Mucosa of stomach (tissue), 1 donor: ENCODE measurements at regions not wholly inside any gene's neighbourhood (a gene's known extent, or its start where the extent isn't known, plus 50 kb on each side); places are given as distances from the start of the nearest gene placed in this dataset.

Experiments
- H3K27me3 ChIP-seq: one replicate; pipeline ENCODE4 v1.7.0; 2013; ENCODE audit warnings: mild to moderate bottlenecking, low read length; ENCODE audit not compliant: control insufficient read depth, insufficient read depth
- H3K36me3 ChIP-seq: one replicate; pipeline ENCODE4 v1.7.0; 2013; ENCODE audit warnings: low read length; ENCODE audit not compliant: control insufficient read depth, insufficient read depth
- H3K4me1 ChIP-seq: one replicate; pipeline ENCODE4 v1.7.0; 2013; ENCODE audit warnings: mild to moderate bottlenecking, low read length; ENCODE audit not compliant: control insufficient read depth, insufficient read depth
- H3K4me3 ChIP-seq: one replicate; pipeline ENCODE4 v1.7.0; 2013; ENCODE audit warnings: low read length
- H3K9ac ChIP-seq: one replicate; pipeline ENCODE4 v1.7.0; 2013; ENCODE audit warnings: mild to moderate bottlenecking, low read length, moderate library complexity
- H3K9me3 ChIP-seq: one replicate; pipeline ENCODE4 v1.7.0; 2013; ENCODE audit warnings: mild to moderate bottlenecking, low read length, moderate library complexity; ENCODE audit not compliant: control insufficient read depth
- donor health status: Pancreatic carcinoma.

- H3K9ac ChIP-seq: no peak overlapping the region
- H3K4me1 ChIP-seq: peaks cover 11% of the 10 kb centered on the region
These were observed 99.6 kb upstream of the UPP2 start for GRCh38 chr2:158002079-158002478.

GRCh38 chr2:157996799-157997198 is 104.9 kb upstream of the UPP2 start:
- H3K36me3 ChIP-seq: no peaks in the 10 kb centered on the region
- no peak overlapping the region for H3K9ac ChIP-seq
- no peak overlapping the region for H3K4me3 ChIP-seq
- no peaks in the 10 kb centered on the region for H3K9me3 ChIP-seq
- H3K27me3 ChIP-seq: no peaks in the 10 kb centered on the region
- H3K4me1 ChIP-seq: no peaks in the 10 kb centered on the region

More at GRCh38 chr2:158002079-158002478, 99.6 kb upstream of the UPP2 start:
- Histone ChIP-seq H3K9me3 (no peaks in the 10 kb centered on the region), H3K36me3 (no peaks in the 10 kb centered on the region), H3K27me3 (no peaks in the 10 kb centered on the region), H3K4me3 (no peak overlapping the region)

- no peaks in the 10 kb centered on the region for H3K27me3 ChIP-seq
- H3K9me3 ChIP-seq: no peaks in the 10 kb centered on the region
- no peak overlapping the region for H3K9ac ChIP-seq
- no peak overlapping the region for H3K4me3 ChIP-seq
- no peaks in the 10 kb centered on the region for H3K36me3 ChIP-seq
- H3K4me1 ChIP-seq: no peaks in the 10 kb centered on the region
These were observed 106.6 kb upstream of the UPP2 start for GRCh38 chr2:157995117-157995516.

DNA sequence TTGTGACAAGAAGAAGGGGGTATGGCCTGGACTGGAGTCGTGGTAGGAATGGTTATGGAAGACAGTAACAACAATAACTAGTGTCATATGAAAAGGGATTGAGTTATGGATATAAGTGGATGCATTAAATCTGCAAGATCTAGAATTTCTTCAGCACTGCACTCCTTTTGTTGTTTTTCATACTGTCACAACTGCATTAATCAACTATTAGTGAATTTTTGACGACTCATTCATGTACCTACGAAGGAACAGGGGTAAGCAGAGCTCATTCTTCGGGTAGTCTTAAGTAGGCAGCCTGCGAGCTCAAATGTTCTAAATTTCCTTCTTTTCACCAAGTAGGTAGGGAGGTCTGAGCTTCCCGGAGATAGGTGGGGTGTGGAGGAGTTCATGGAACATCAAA is 109.7 kb upstream of the UPP2 start:
- Histone ChIP-seq H3K9me3 (no peaks in the 10 kb centered on the region), H3K4me3 (no peak overlapping the region), H3K36me3 (no peaks in the 10 kb centered on the region), H3K27me3 (no peaks in the 10 kb centered on the region), H3K9ac (no peak overlapping the region), H3K4me1 (no peaks in the 10 kb centered on the region)

GRCh38 chr2:157990173-157990572 is 111.5 kb upstream of the UPP2 start:
- Histone ChIP-seq H3K9ac (no peak overlapping the region), H3K36me3 (no peaks in the 10 kb centered on the region), H3K4me3 (no peak overlapping the region)

DNA sequence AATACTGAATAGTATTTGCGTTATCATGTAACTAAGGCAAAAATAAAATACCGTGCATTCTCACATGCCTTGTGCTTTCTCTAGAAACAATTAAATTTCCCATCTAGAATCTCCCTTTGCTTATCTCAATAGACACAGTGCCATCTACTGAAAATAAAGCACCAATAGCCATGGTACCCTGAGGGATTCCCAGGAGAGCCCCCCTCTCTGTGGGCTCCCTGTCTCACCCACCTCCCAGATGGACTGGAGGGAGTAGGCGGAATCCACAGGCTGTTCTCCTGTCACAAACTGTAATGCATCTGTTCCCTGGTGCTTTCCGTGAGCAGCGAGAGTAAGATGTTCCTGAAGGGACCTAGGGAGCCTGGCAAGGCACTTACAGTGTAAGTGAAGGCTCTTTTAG is 112.4 kb upstream of the UPP2 start:
- no peaks in the 10 kb centered on the region for H3K27me3 ChIP-seq
- H3K9ac ChIP-seq: no peak overlapping the region
- H3K9me3 ChIP-seq: no peaks in the 10 kb centered on the region
- no peak overlapping the region for H3K4me3 ChIP-seq
- no peaks in the 10 kb centered on the region for H3K36me3 ChIP-seq
- H3K4me1 ChIP-seq: peaks cover 8% of the 10 kb centered on the region

More at GRCh38 chr2:157990173-157990572, 111.5 kb upstream of the UPP2 start:
- no peaks in the 10 kb centered on the region for H3K9me3 ChIP-seq
- H3K4me1 ChIP-seq: peaks cover 4% of the 10 kb centered on the region
- H3K27me3 ChIP-seq: no peaks in the 10 kb centered on the region

DNA sequence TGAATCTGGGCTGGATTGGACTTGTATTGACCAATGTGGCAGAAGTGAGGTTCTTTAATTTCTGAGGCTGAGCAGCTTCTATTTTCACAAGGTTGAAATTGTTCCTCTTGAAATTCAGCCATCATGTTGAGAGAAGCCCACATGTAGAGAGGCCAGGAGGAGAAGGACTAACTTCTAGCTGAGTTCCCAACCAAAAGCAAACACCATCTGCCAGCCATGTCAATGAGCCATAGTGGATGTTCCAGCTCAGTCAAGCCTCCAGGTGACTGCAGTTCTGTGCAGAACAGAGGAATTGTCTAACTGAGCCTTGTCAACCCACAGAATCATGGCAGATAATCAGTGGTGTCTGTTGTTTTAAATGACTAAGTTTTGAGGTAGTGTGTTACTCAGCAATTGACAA is 110.6 kb upstream of the ACVR1 start:
- peaks cover 8% of the 10 kb centered on the region for H3K4me1 ChIP-seq
- H3K27me3 ChIP-seq: no peaks in the 10 kb centered on the region
- H3K36me3 ChIP-seq: no peaks in the 10 kb centered on the region
- no peak overlapping the region for H3K4me3 ChIP-seq
- H3K9me3 ChIP-seq: no peaks in the 10 kb centered on the region
- H3K9ac ChIP-seq: no peak overlapping the region

DNA sequence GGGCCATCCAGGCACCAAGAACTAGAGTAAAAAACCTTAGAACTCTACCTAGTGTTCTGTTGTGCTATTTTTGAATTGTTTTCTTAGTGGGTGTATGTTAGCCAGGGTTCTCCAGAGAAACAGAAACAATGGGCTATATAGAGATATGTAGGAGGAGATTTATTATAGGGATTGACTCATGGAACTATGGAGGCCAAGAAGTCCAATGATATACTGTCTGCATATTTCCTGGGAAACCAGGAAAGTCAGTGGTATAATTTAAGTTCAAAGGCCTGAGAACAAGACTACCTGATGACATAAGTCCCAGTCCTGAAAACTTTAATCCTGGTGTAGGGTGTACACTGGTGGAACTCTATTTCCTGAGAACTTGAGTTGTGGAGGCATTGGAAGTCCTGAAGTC is 108.7 kb upstream of the ACVR1 start:
- Histone ChIP-seq H3K36me3 (no peaks in the 10 kb centered on the region), H3K9me3 (peaks cover 4% of the 10 kb centered on the region), H3K4me1 (peaks cover 8% of the 10 kb centered on the region), H3K9ac (no peak overlapping the region), H3K27me3 (no peaks in the 10 kb centered on the region), H3K4me3 (no peak overlapping the region)

- peaks cover 2% of the 10 kb centered on the region for H3K4me1 ChIP-seq
- no peak overlapping the region for H3K4me3 ChIP-seq
- peaks cover 4% of the 10 kb centered on the region for H3K9me3 ChIP-seq
- H3K9ac ChIP-seq: no peak overlapping the region
- no peaks in the 10 kb centered on the region for H3K27me3 ChIP-seq
- H3K36me3 ChIP-seq: no peaks in the 10 kb centered on the region
These were observed 103.9 kb upstream of the ACVR1 start for GRCh38 chr2:157980020-157980419.

DNA sequence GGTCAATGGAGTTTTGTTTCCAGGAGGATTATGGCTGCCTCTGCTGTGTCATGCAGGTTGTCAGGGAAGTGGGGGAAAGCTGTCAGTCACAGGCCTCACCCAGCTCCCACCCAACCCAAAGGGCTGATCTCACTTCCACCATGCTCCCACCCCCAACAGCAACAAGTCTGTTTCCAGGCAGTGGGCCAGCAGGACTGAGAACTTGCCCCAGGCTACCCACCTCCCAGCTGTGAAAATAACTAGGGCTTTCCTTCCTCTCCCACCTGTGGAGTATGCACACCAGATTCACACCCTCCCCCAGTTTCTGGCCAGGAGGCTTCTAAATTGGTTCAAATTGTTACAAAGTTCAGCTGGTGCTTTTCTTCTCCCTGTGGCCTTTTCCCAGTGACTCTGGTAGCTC is 95.6 kb upstream of the ACVR1 start:
- Histone ChIP-seq H3K4me1 (no peaks in the 10 kb centered on the region), H3K27me3 (no peaks in the 10 kb centered on the region), H3K9ac (no peak overlapping the region), H3K9me3 (no peaks in the 10 kb centered on the region), H3K36me3 (no peaks in the 10 kb centered on the region), H3K4me3 (no peak overlapping the region)

DNA sequence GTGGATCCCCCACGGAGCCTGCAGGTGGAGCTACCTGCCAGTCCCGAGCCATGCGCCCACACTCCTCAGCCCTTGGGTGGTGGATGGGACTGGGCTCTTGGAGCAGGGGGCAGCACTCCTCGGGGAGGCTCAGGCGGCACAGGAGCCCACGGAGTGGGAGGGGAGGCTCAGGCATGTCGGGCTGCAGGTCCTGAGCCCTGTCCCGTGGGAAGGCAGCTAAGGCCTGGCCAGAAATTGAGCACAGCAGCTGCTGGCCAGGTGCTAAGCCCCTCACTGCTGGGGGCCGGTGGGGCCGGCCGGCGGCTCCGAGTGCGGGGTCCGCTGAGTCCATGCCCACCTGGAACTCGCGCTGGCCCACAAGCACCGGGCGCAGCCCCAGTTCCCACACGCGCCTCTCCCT is 91.7 kb upstream of the ACVR1 start:
- Histone ChIP-seq H3K4me3 (no peak overlapping the region), H3K9me3 (no peaks in the 10 kb centered on the region), H3K9ac (no peak overlapping the region), H3K4me1 (no peaks in the 10 kb centered on the region), H3K36me3 (no peaks in the 10 kb centered on the region), H3K27me3 (no peaks in the 10 kb centered on the region)

DNA sequence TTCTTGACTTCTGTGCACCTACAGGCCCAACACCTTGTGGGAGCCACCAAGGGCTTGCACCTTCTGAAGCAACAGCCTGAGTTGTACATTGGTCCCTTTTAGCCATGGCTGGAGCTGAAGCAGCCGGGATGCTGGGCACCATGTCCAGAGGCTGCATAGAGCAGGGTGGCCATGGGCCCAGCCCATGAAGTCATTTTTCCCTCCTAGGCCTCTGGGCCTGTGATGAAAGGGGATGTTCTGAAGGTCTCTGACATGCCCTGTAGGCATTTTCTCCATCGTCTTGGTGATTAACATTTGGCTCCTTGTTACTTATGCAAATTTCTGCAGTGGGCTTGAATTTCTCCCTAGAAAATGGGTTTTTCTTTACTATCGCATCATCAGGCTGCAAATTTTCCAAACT is 83.1 kb upstream of the ACVR1 start:
- Histone ChIP-seq H3K9ac (no peak overlapping the region), H3K4me1 (no peaks in the 10 kb centered on the region), H3K36me3 (no peaks in the 10 kb centered on the region), H3K9me3 (no peaks in the 10 kb centered on the region), H3K27me3 (no peaks in the 10 kb centered on the region), H3K4me3 (no peak overlapping the region)

- no peaks in the 10 kb centered on the region for H3K36me3 ChIP-seq
- H3K27me3 ChIP-seq: no peaks in the 10 kb centered on the region
- H3K4me1 ChIP-seq: no peaks in the 10 kb centered on the region
- no peak overlapping the region for H3K9ac ChIP-seq
- H3K4me3 ChIP-seq: no peak overlapping the region
- H3K9me3 ChIP-seq: no peaks in the 10 kb centered on the region
These were observed 81.5 kb upstream of the ACVR1 start for GRCh38 chr2:157957596-157957995.
